ENCODE measurements at regions not wholly inside any gene's neighbourhood (a gene's known extent, or its start where the extent isn't known, plus 50 kb on each side); places are given as distances from the start of the nearest gene placed in this dataset.

- Histone ChIP-seq H3K27me3 (ENCODE audit: control insufficient read depth in 1 of 2, insufficient read depth in 2 of 2, low read length in 2 of 2) (no peaks in the 10 kb centered on the region), H3K27ac (ENCODE audit: low read depth, low read length) (no peak overlapping the region), H3K4me1 (ENCODE audit: insufficient read depth, low read length) (no peaks in the 10 kb centered on the region), H3K4me3 (ENCODE audit: low read depth in 1 of 2, low read length in 2 of 2) (no peak overlapping the region), H3K36me3 (ENCODE audit: insufficient read depth, low read length) (no peaks in the 10 kb centered on the region), H3K9ac (ENCODE audit: low read length) (no peak overlapping the region), H3K9me3 (ENCODE audit: low read length) (no peaks in the 10 kb centered on the region)
Measured at GRCh38 chr1:79531790-79532189, 525.3 kb upstream of the ADGRL4 start.

DNA sequence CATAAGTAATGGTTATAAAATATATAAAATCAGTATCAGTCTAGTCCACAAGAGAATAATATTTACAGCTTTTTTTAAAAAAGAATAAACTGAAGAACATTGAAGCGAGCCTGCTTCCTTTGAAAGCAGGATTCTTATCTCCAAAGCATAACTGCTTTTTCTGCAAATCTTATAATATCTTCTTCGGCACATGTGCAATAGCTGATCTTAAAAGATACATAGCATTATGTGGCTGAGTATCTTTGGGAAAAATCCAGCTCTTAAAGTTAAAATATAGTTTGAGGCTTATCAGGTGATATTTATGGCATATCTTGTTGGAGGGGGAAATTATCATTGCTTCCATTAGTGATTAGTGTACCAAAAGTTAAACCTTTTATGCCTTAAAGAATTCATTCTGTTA lies 523.9 kb upstream of the ADGRL4 start:
- Histone ChIP-seq H3K4me3 (ENCODE audit: low read depth in 1 of 2, low read length in 2 of 2) (no peak overlapping the region), H3K27ac (ENCODE audit: low read depth, low read length) (no peak overlapping the region), H3K27me3 (ENCODE audit: control insufficient read depth in 1 of 2, insufficient read depth in 2 of 2, low read length in 2 of 2) (no peaks in the 10 kb centered on the region), H3K9ac (ENCODE audit: low read length) (no peak overlapping the region), H3K36me3 (ENCODE audit: insufficient read depth, low read length) (no peaks in the 10 kb centered on the region), H3K9me3 (ENCODE audit: low read length) (no peaks in the 10 kb centered on the region), H3K4me1 (ENCODE audit: insufficient read depth, low read length) (no peaks in the 10 kb centered on the region)

DNA sequence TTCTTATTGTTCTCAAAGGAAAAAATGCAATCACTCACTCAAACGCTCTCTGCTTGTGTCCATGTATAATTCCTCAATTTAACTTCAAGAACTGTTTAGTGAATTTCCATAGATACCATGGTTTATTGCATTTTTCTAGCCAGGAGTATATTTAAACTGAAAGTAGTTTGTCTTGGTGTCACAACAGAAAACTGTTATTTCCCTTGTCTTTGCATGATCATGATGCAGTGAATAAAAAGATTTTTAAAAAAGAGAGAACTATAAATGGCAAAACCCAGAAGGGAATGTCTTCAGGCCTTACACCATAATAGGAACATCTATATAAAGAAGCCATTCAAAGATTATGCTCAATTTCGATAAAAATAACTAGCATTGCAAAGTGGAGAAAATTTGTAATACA lies 523.5 kb upstream of the ADGRL4 start:
- Histone ChIP-seq H3K36me3 (ENCODE audit: insufficient read depth, low read length) (no peaks in the 10 kb centered on the region), H3K9ac (ENCODE audit: low read length) (no peak overlapping the region), H3K4me1 (ENCODE audit: insufficient read depth, low read length) (no peaks in the 10 kb centered on the region), H3K9me3 (ENCODE audit: low read length) (no peaks in the 10 kb centered on the region), H3K4me3 (ENCODE audit: low read depth in 1 of 2, low read length in 2 of 2) (no peak overlapping the region), H3K27ac (ENCODE audit: low read depth, low read length) (no peak overlapping the region), H3K27me3 (ENCODE audit: control insufficient read depth in 1 of 2, insufficient read depth in 2 of 2, low read length in 2 of 2) (no peaks in the 10 kb centered on the region)

DNA sequence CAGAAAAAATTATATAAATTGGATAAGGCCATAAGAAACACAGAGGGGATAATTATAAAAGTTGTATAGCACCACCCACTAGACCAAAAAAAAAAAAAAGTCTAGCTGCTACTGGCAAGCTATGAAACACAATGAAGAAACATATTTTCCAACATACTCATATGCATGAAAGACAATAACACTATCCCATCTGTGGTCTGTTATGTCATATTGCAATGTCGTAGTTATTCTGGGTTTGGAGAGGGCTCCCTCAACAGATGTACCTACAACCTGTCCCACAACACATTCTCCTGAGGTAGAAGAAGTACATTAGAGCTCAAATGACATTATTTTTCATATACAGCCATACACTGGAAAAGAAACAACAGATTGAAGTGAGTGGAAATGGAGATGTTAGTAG lies 517.6 kb upstream of the ADGRL4 start:
- no peaks in the 10 kb centered on the region for H3K36me3 ChIP-seq (ENCODE audit: insufficient read depth, low read length)

GRCh38 chr1:79519084-79519760 lies 512.7 kb upstream of the ADGRL4 start:
- H3K9ac ChIP-seq (ENCODE audit: low read length), result no peak overlapping the region
- no peaks in the 10 kb centered on the region for H3K27me3 ChIP-seq (ENCODE audit: control insufficient read depth in 1 of 2, insufficient read depth in 2 of 2, low read length in 2 of 2)
- H3K9me3 ChIP-seq (ENCODE audit: low read length), result no peaks in the 10 kb centered on the region
- H3K36me3 ChIP-seq (ENCODE audit: insufficient read depth, low read length), result no peaks in the 10 kb centered on the region
- no peak overlapping the region for H3K27ac ChIP-seq (ENCODE audit: low read depth, low read length)
- no peak overlapping the region for H3K4me3 ChIP-seq (ENCODE audit: low read depth in 1 of 2, low read length in 2 of 2)
- H3K4me1 ChIP-seq (ENCODE audit: insufficient read depth, low read length), result no peaks in the 10 kb centered on the region

More for the DNA sequence above, 517.6 kb upstream of the ADGRL4 start:
- Histone ChIP-seq H3K4me1 (ENCODE audit: insufficient read depth, low read length) (no peaks in the 10 kb centered on the region), H3K9me3 (ENCODE audit: low read length) (no peaks in the 10 kb centered on the region), H3K27ac (ENCODE audit: low read depth, low read length) (no peak overlapping the region), H3K27me3 (ENCODE audit: control insufficient read depth in 1 of 2, insufficient read depth in 2 of 2, low read length in 2 of 2) (no peaks in the 10 kb centered on the region), H3K4me3 (ENCODE audit: low read depth in 1 of 2, low read length in 2 of 2) (no peak overlapping the region), H3K9ac (ENCODE audit: low read length) (no peak overlapping the region)

- no peaks in the 10 kb centered on the region for H3K36me3 ChIP-seq (ENCODE audit: insufficient read depth, low read length)
- H3K9me3 ChIP-seq (ENCODE audit: low read length), result no peaks in the 10 kb centered on the region
- H3K27ac ChIP-seq (ENCODE audit: low read depth, low read length), result no peak overlapping the region
- H3K4me3 ChIP-seq (ENCODE audit: low read depth in 1 of 2, low read length in 2 of 2), result no peak overlapping the region
- no peaks in the 10 kb centered on the region for H3K27me3 ChIP-seq (ENCODE audit: control insufficient read depth in 1 of 2, insufficient read depth in 2 of 2, low read length in 2 of 2)
- no peaks in the 10 kb centered on the region for H3K4me1 ChIP-seq (ENCODE audit: insufficient read depth, low read length)
- H3K9ac ChIP-seq (ENCODE audit: low read length), result no peak overlapping the region
Measured at GRCh38 chr1:79517470-79518224, 511.1 kb upstream of the ADGRL4 start.

DNA sequence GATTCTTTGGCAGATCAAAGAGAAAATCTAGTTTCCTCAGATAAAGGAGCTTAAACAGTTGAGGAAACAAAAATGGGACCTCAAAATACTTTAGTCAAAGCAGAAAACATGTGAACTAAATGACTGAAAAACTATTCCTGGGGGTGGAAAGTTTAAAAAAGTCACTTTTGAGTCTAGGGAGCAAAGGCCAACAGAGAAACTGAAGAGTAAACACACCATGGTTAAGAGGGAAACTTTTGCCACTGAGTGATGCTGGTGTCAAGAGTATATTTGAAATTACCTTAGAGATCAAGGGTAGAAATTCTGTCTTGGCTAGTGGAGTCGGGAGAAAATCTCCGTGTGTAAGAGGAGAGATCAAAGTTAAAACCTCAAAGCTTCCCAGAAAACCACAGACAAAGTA lies 501.2 kb upstream of the ADGRL4 start:
- H3K27me3 ChIP-seq (ENCODE audit: control insufficient read depth in 1 of 2, insufficient read depth in 2 of 2, low read length in 2 of 2), result no peaks in the 10 kb centered on the region
- H3K27ac ChIP-seq (ENCODE audit: low read depth, low read length), result no peak overlapping the region
- H3K9me3 ChIP-seq (ENCODE audit: low read length), result no peaks in the 10 kb centered on the region
- no peak overlapping the region for H3K9ac ChIP-seq (ENCODE audit: low read length)
- H3K4me3 ChIP-seq (ENCODE audit: low read depth in 1 of 2, low read length in 2 of 2), result no peak overlapping the region
- H3K4me1 ChIP-seq (ENCODE audit: insufficient read depth, low read length), result no peaks in the 10 kb centered on the region
- no peaks in the 10 kb centered on the region for H3K36me3 ChIP-seq (ENCODE audit: insufficient read depth, low read length)

- H3K27ac ChIP-seq (ENCODE audit: low read depth, low read length), result no peak overlapping the region
- H3K4me3 ChIP-seq (ENCODE audit: low read depth in 1 of 2, low read length in 2 of 2), result no peak overlapping the region
- no peaks in the 10 kb centered on the region for H3K4me1 ChIP-seq (ENCODE audit: insufficient read depth, low read length)
- no peak overlapping the region for H3K9ac ChIP-seq (ENCODE audit: low read length)
- no peaks in the 10 kb centered on the region for H3K9me3 ChIP-seq (ENCODE audit: low read length)
- no peaks in the 10 kb centered on the region for H3K36me3 ChIP-seq (ENCODE audit: insufficient read depth, low read length)
- no peaks in the 10 kb centered on the region for H3K27me3 ChIP-seq (ENCODE audit: control insufficient read depth in 1 of 2, insufficient read depth in 2 of 2, low read length in 2 of 2)
Measured at GRCh38 chr1:79501153-79501552, 494.6 kb upstream of the ADGRL4 start.

DNA sequence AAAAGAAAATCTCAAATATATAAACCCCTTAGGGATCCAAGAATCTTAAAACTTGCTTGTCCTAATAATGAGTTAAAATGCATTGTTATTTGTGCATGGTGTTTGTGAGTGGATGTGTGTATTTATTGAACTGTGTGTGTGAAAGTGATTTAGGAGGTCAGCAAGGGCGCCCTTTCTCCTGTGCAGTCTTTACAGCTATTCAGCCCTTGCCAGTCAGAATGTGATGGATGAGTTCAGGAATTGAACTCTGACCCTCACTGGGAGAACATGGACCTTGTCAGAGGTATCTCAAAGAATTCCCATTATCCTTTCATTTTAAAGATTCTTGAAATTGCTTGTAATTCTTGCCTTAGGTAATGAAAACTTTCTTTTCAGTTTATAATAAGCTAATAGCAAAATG lies 493.0 kb upstream of the ADGRL4 start:
- Histone ChIP-seq H3K27ac (ENCODE audit: low read depth, low read length) (no peak overlapping the region), H3K36me3 (ENCODE audit: insufficient read depth, low read length) (no peaks in the 10 kb centered on the region), H3K9me3 (ENCODE audit: low read length) (no peaks in the 10 kb centered on the region), H3K27me3 (ENCODE audit: control insufficient read depth in 1 of 2, insufficient read depth in 2 of 2, low read length in 2 of 2) (no peaks in the 10 kb centered on the region), H3K4me1 (ENCODE audit: insufficient read depth, low read length) (no peaks in the 10 kb centered on the region), H3K9ac (ENCODE audit: low read length) (no peak overlapping the region), H3K4me3 (ENCODE audit: low read depth in 1 of 2, low read length in 2 of 2) (no peak overlapping the region)

GRCh38 chr1:79497193-79497773 lies 490.8 kb upstream of the ADGRL4 start:
- no peaks in the 10 kb centered on the region for H3K36me3 ChIP-seq (ENCODE audit: insufficient read depth, low read length)

GRCh38 chr1:79496129-79496528 lies 489.6 kb upstream of the ADGRL4 start:
- Histone ChIP-seq H3K4me1 (ENCODE audit: insufficient read depth, low read length) (no peaks in the 10 kb centered on the region), H3K9ac (ENCODE audit: low read length) (no peak overlapping the region), H3K36me3 (ENCODE audit: insufficient read depth, low read length) (no peaks in the 10 kb centered on the region), H3K4me3 (ENCODE audit: low read depth in 1 of 2, low read length in 2 of 2) (no peak overlapping the region), H3K27me3 (ENCODE audit: control insufficient read depth in 1 of 2, insufficient read depth in 2 of 2, low read length in 2 of 2) (no peaks in the 10 kb centered on the region), H3K9me3 (ENCODE audit: low read length) (no peaks in the 10 kb centered on the region), H3K27ac (ENCODE audit: low read depth, low read length) (no peak overlapping the region)

More at GRCh38 chr1:79497193-79497773, 490.8 kb upstream of the ADGRL4 start:
- Histone ChIP-seq H3K9me3 (ENCODE audit: low read length) (no peaks in the 10 kb centered on the region), H3K9ac (ENCODE audit: low read length) (no peak overlapping the region), H3K4me1 (ENCODE audit: insufficient read depth, low read length) (no peaks in the 10 kb centered on the region), H3K27me3 (ENCODE audit: control insufficient read depth in 1 of 2, insufficient read depth in 2 of 2, low read length in 2 of 2) (no peaks in the 10 kb centered on the region), H3K27ac (ENCODE audit: low read depth, low read length) (no peak overlapping the region), H3K4me3 (ENCODE audit: low read depth in 1 of 2, low read length in 2 of 2) (no peak overlapping the region)
